GM12878 (cell line): ENCODE measurements at regions not wholly inside any gene's neighbourhood (a gene's known extent, or its start where the extent isn't known, plus 50 kb on each side); places are given as distances from the start of the nearest gene placed in this dataset.

Experiments used
- ATAC-seq: fragments of 200-7000 bp; cut with Tn5 transposase; 3 replicates; pipeline ENCODE4 v1.9.1; 2020; ENCODE audit warnings: mild to moderate bottlenecking, moderate library complexity
- BruUV-seq: library from RNA; stranded (reverse); fragments of 400-500 nt; replicated peaks from 2 replicates; lab custom pipeline; 2021; lab: Mats Ljungman, UMichigan
- CTCF ChIA-PET: fragments of 300-600 bp; sonication (Branson Sonifier 250); formaldehyde crosslinking; extraction: SDS; loops from one replicate; lab custom pipeline; 2021; ENCODE audit warnings: inconsistent platforms; lab: Yijun Ruan, JAX
- POLR2A ChIA-PET: fragments of 350-600 bp; formaldehyde crosslinking; extraction: SDS; loops from one replicate; lab custom pipeline; 2021; ENCODE audit warnings: inconsistent platforms; lab: Charles Lee
- RAD21 ChIA-PET: fragments of 300-600 bp; sonication (Branson Sonifier 250); formaldehyde crosslinking; loops from one replicate; lab custom pipeline; 2023; ENCODE audit warnings: antibody characterized with exemption; ENCODE audit not compliant: unreplicated experiment; lab: Charles Lee
- SMC1A ChIA-PET: fragments of 300-600 bp; sonication (Branson Sonifier 250); formaldehyde crosslinking; loops from one replicate; lab custom pipeline; 2023; ENCODE audit not compliant: unreplicated experiment, uncharacterized antibody; lab: Charles Lee
- DNase-seq: peaks from one replicate; pipeline ENCODE4 v3.0.0-alpha.2; 2011; ENCODE audit warnings: low read depth, low spot score
- FAIRE-seq: peaks from 3 replicates; lab custom pipeline; 2011; peaks lifted over from hg19 to GRCh38; lab: Jason Lieb, UNC
- H2AFZ ChIP-seq: 2 replicates; pipeline ENCODE4 v1.6.0; 2011; ENCODE audit warnings: low read depth, low read length, control low read depth; ENCODE audit not compliant: control insufficient read depth
- H3K27ac ChIP-seq: 2 replicates; pipeline ENCODE4 v1.5.1; 2011; ENCODE audit warnings: control low read depth; ENCODE audit not compliant: control insufficient read depth, insufficient read depth
- H3K27me3 ChIP-seq, 2 experiments: replicated peaks in 1 of 2; 2 replicates each; pipeline versions ENCODE4 v1.6.0 to v1.6.1; 2011; ENCODE audit warnings: low read length in 1 of 2; ENCODE audit not compliant: control insufficient read depth in 2 of 2, insufficient read depth in 2 of 2
- H3K36me3 ChIP-seq, 2 experiments: 2 replicates each; pipeline ENCODE4 v1.5.1; 2011; ENCODE audit warnings: low read length in 1 of 2; ENCODE audit not compliant: control insufficient read depth in 2 of 2, insufficient read depth in 2 of 2
- H3K4me1 ChIP-seq: 2 replicates; pipeline ENCODE4 v1.6.1; 2011; ENCODE audit warnings: mild to moderate bottlenecking, low read length, moderate library complexity, mixed read lengths; ENCODE audit not compliant: control insufficient read depth, insufficient read depth
- H3K4me2 ChIP-seq: 2 replicates; pipeline ENCODE4 v1.6.0; 2011; ENCODE audit warnings: control low read depth; ENCODE audit not compliant: control insufficient read depth, insufficient read depth
- H3K4me3 ChIP-seq: fragments of 200-600 bp; sonication (generic); 2 replicates; pipeline ENCODE4 v1.5.1; 2016
- H3K79me2 ChIP-seq: 2 replicates; pipeline ENCODE4 v1.6.0; 2011; ENCODE audit warnings: low read length; ENCODE audit not compliant: control insufficient read depth, insufficient read depth
- H3K9ac ChIP-seq: 2 replicates; pipeline ENCODE4 v1.8.0; 2011; ENCODE audit warnings: low read length, control low read depth, mixed read lengths; ENCODE audit not compliant: control insufficient read depth, insufficient read depth
- H3K9me3 ChIP-seq: replicated peaks from 3 replicates; pipeline ENCODE4 v1.5.1; 2011; ENCODE audit warnings: mild to moderate bottlenecking, low read length; ENCODE audit not compliant: control insufficient read depth, insufficient read depth
- H4K20me1 ChIP-seq: 2 replicates; pipeline ENCODE4 v1.6.0; 2011; ENCODE audit not compliant: control insufficient read depth, insufficient read depth
- CREB1 ChIP-seq: IDR thresholded peaks from 2 replicates; pipeline ENCODE4 v1.6.1; 2012; ENCODE audit warnings: low read depth, mild to moderate bottlenecking, inconsistent platforms
- EED ChIP-seq: sonication (generic); IDR thresholded peaks from 2 replicates; pipeline ENCODE4 v1.6.1; 2016; ENCODE audit warnings: antibody characterized with exemption, low read depth
- EP300 ChIP-seq, 2 experiments: fragments of 150-350 bp in 1 of 2; IDR thresholded peaks; 2 replicates each; pipeline ENCODE4 v1.6.1; 2011 to 2012; ENCODE audit warnings: low read depth in 2 of 2, low read length in 2 of 2, borderline replicate concordance in 1 of 2, improper control_type of control experiment in 1 of 2, inconsistent platforms in 1 of 2; ENCODE audit not compliant: control insufficient read depth in 1 of 2
- ESRRA ChIP-seq: IDR thresholded peaks from 2 replicates; pipeline ENCODE4 v1.6.1; 2012; ENCODE audit warnings: mild to moderate bottlenecking, low read length, improper control_type of control experiment
- FOS ChIP-seq: IDR thresholded peaks from 3 replicates; pipeline ENCODE4 v1.6.1; 2011; ENCODE audit warnings: borderline replicate concordance; ENCODE audit not compliant: insufficient read length; ENCODE audit errors: extremely low read depth
- HCFC1 ChIP-seq: fragments of 150-350 bp; IDR thresholded peaks from 2 replicates; pipeline ENCODE4 v1.6.1; 2014; ENCODE audit warnings: low read length
- KAT2A ChIP-seq: conservative IDR thresholded peaks from 2 replicates; pipeline ENCODE4 v1.6.1; 2011; ENCODE audit warnings: low read depth, low read length; ENCODE audit not compliant: control insufficient read depth
- MTA3 ChIP-seq: IDR thresholded peaks from 2 replicates; pipeline ENCODE4 v1.6.1; 2012; ENCODE audit warnings: low read length, inconsistent platforms, borderline replicate concordance
- NFIC ChIP-seq: IDR thresholded peaks from 2 replicates; pipeline ENCODE4 v1.6.1; 2012; ENCODE audit warnings: low read depth, mild to moderate bottlenecking, inconsistent platforms, low read length, moderate library complexity
- NFYA ChIP-seq: IDR thresholded peaks from 2 replicates; pipeline ENCODE4 v1.6.1; 2011; ENCODE audit warnings: low read depth, mild to moderate bottlenecking, low read length, improper control_type of control experiment, borderline replicate concordance
- NFYB ChIP-seq: IDR thresholded peaks from 2 replicates; pipeline ENCODE4 v1.6.1; 2011; ENCODE audit warnings: low read depth, mild to moderate bottlenecking, low read length, improper control_type of control experiment, moderate library complexity; ENCODE audit not compliant: insufficient read depth
- SMAD1 ChIP-seq: fragments of 450-650 bp; IDR thresholded peaks from 2 replicates; pipeline ENCODE4 v1.6.1; 2018; ENCODE audit warnings: mild to moderate bottlenecking, low read depth; ENCODE audit not compliant: partially characterized antibody
- WGBS: methylation state at CpG from one replicate; pipeline ENCODE4 v1.1.6; 2016; ENCODE audit warnings: low lambda C conversion rate; ENCODE audit not compliant: insufficient replicate concordance, insufficient coverage; ENCODE audit errors: missing lambda C conversion rate; 5-methylcytosine and 5-hydroxymethylcytosine counted together
- in situ Hi-C: fragments of 300-500 bp; cut with MboI; formaldehyde crosslinking; loops from 9 replicates; pipeline ENCODE4 v1.14.3; 2018; ENCODE audit warnings: mixed read lengths
- intact Hi-C: fragments of 100-400 bp; cut with micrococcal nuclease; formaldehyde crosslinking; loops from one replicate; pipeline ENCODE4 v1.14.2; 2022; ENCODE audit not compliant: unreplicated experiment
- TF ChIP-seq, protein P1 (sequence below): IDR thresholded peaks from 2 replicates; pipeline ENCODE4 v1.6.1; 2012; ENCODE audit warnings: mild to moderate bottlenecking, low read depth, low read length

DNA sequence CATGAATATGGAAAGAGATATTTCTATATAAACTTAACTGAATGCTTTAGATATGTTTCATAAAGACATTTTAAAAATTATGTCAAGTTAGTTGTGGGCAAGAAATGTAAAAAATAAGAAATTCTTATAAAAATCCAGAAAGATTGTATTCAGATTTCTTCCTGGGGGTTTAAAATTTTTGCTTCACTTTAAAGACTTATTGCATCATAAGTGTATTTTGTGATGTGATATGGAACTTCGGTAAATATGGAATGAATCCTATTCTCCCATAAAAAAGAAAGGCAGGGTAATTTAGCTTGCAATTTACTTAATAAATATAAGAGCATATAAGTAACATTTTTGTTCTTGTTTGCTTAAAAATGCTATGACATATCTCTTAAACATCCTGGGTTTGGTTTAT is 104.8 kb upstream of the CWC22 start:
- Histone ChIP-seq H3K9ac (no peak overlapping the region), H3K79me2 (no peaks in the 10 kb centered on the region), H4K20me1 (no peaks in the 10 kb centered on the region), H3K36me3 (no peaks in the 10 kb centered on the region), H3K4me1 (no peaks in the 10 kb centered on the region), H3K4me3 (no peak overlapping the region), H3K4me2 (no peak overlapping the region), H3K27ac (no peak overlapping the region), H3K9me3 (no peaks in the 10 kb centered on the region), H2AFZ (no peak overlapping the region), H3K27me3 (no peaks in the 10 kb centered on the region)
- no peak for TF ChIP-seq FOS
- TF ChIP-seq ESRRA = no peak
- TF ChIP-seq EP300 (IDR thresholded peaks at IDR 0.05; ENCODE audit: borderline replicate concordance in 1 of 2, control insufficient read depth in 1 of 2, low read depth in 2 of 2, low read length in 2 of 2) = no peak
- no peak for TF ChIP-seq CREB1
- no peak for TF ChIP-seq KAT2A
- no peak for TF ChIP-seq NFYB
- no TSS peak for BruUV-seq
- ATAC-seq = no peak
- RAD21 ChIA-PET = no interaction called here
- WGBS = 65% methylated on average over 1 of the region's 1 CpG
- CTCF ChIA-PET = interaction anchor here (1.3 kb wide), 1 partner anchor 12 kb away, joined by 5 read pairs; no protein-coding TSS in a partner anchor
- in situ Hi-C loops (loop anchor here (25.0 kb wide), 1 partner anchor 1600 kb away; no protein-coding TSS in a partner anchor), intact Hi-C loops (no loop called here)
- no peak for DNase-seq
- POLR2A ChIA-PET = no interaction called here
- SMC1A ChIA-PET = no interaction called here
- no peak for FAIRE-seq

DNA sequence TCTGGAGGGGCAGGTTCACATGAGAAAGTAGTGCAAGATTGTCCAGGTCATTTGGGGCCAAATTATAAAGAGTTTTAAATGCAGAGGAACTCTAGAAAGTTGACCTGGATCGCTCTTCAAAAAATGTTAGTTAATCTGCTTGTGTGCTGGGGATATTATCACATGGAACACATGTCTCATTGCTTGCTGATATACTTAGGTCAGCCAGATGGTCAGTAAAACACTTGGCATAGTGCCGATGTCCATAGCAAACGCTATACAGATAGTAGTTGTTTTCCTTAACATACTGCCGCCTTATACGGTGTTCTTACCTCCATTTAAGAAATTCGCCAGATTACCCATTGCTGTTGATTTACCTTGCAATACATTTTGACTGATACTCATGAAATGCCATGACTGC is 103.4 kb upstream of the CWC22 start:
- Histone ChIP-seq H2AFZ (no peak overlapping the region), H3K27ac (no peak overlapping the region), H4K20me1 (no peaks in the 10 kb centered on the region), H3K9ac (no peak overlapping the region), H3K4me1 (no peaks in the 10 kb centered on the region), H3K4me2 (no peak overlapping the region), H3K4me3 (no peak overlapping the region), H3K9me3 (no peaks in the 10 kb centered on the region), H3K27me3 (no peaks in the 10 kb centered on the region), H3K79me2 (no peaks in the 10 kb centered on the region), H3K36me3 (no peaks in the 10 kb centered on the region)
- intact Hi-C loops (no loop called here), in situ Hi-C loops (loop anchor here (25.0 kb wide), 1 partner anchor 1602 kb away; no protein-coding TSS in a partner anchor)
- SMC1A ChIA-PET = no interaction called here
- no peak for ATAC-seq
- POLR2A ChIA-PET = no interaction called here
- no peak for FAIRE-seq
- CTCF ChIA-PET = no interaction called here
- 86% methylated on average over 6 of the region's 6 CpGs for WGBS
- DNase-seq = no peak
- RAD21 ChIA-PET = no interaction called here
- no TSS peak for BruUV-seq
- TF ChIP-seq NFIC (no peak), SMAD1 (no peak), EED (no peak), MTA3 (no peak), HCFC1 (no peak), NFYA (no peak)
- TF ChIP-seq, protein P1, sequence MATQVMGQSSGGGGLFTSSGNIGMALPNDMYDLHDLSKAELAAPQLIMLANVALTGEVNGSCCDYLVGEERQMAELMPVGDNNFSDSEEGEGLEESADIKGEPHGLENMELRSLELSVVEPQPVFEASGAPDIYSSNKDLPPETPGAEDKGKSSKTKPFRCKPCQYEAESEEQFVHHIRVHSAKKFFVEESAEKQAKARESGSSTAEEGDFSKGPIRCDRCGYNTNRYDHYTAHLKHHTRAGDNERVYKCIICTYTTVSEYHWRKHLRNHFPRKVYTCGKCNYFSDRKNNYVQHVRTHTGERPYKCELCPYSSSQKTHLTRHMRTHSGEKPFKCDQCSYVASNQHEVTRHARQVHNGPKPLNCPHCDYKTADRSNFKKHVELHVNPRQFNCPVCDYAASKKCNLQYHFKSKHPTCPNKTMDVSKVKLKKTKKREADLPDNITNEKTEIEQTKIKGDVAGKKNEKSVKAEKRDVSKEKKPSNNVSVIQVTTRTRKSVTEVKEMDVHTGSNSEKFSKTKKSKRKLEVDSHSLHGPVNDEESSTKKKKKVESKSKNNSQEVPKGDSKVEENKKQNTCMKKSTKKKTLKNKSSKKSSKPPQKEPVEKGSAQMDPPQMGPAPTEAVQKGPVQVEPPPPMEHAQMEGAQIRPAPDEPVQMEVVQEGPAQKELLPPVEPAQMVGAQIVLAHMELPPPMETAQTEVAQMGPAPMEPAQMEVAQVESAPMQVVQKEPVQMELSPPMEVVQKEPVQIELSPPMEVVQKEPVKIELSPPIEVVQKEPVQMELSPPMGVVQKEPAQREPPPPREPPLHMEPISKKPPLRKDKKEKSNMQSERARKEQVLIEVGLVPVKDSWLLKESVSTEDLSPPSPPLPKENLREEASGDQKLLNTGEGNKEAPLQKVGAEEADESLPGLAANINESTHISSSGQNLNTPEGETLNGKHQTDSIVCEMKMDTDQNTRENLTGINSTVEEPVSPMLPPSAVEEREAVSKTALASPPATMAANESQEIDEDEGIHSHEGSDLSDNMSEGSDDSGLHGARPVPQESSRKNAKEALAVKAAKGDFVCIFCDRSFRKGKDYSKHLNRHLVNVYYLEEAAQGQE = no peak
